ACC112 (cell line): ENCODE measurements at regions not wholly inside any gene's neighbourhood (a gene's known extent, or its start where the extent isn't known, plus 50 kb on each side); places are given as distances from the start of the nearest gene placed in this dataset.

Experiments
- H2AFZ ChIP-seq: fragments of 200-600 bp; sonication (generic); one replicate; pipeline ENCODE4 v1.6.0; 2017; ENCODE audit warnings: antibody characterized with exemption, low read length; ENCODE audit not compliant: unreplicated experiment
- H3K27ac ChIP-seq: fragments of 200-600 bp; sonication (generic); 2 replicates; pipeline ENCODE4 v1.5.1; 2014; ENCODE audit warnings: low read depth, mild to moderate bottlenecking, antibody characterized with exemption, low read length, moderate library complexity
- H3K27me3 ChIP-seq: fragments of 200-600 bp; sonication (generic); 2 replicates; pipeline ENCODE4 v1.6.1; 2014; ENCODE audit warnings: mild to moderate bottlenecking, antibody characterized with exemption, low read length, moderate library complexity, mixed read lengths; ENCODE audit not compliant: insufficient read depth
- H3K36me3 ChIP-seq: fragments of 200-600 bp; sonication (generic); 2 replicates; pipeline ENCODE4 v1.6.1; 2016; ENCODE audit warnings: mild to moderate bottlenecking, antibody characterized with exemption, low read length, moderate library complexity, mixed read lengths; ENCODE audit not compliant: insufficient read depth
- H3K4me1 ChIP-seq: fragments of 200-600 bp; sonication (generic); one replicate; pipeline ENCODE4 v1.6.1; 2016; ENCODE audit warnings: low read length, mixed read lengths; ENCODE audit not compliant: insufficient read depth, unreplicated experiment, control insufficient read depth
- H3K4me3 ChIP-seq: fragments of 200-600 bp; sonication (generic); 2 replicates; pipeline ENCODE4 v1.5.1; 2014; ENCODE audit warnings: mild to moderate bottlenecking, low read depth, low read length
- H3K79me2 ChIP-seq: fragments of 200-600 bp; sonication (generic); one replicate; pipeline ENCODE4 v1.6.0; 2016; ENCODE audit warnings: low read length; ENCODE audit not compliant: control insufficient read depth, unreplicated experiment, insufficient read depth

DNA sequence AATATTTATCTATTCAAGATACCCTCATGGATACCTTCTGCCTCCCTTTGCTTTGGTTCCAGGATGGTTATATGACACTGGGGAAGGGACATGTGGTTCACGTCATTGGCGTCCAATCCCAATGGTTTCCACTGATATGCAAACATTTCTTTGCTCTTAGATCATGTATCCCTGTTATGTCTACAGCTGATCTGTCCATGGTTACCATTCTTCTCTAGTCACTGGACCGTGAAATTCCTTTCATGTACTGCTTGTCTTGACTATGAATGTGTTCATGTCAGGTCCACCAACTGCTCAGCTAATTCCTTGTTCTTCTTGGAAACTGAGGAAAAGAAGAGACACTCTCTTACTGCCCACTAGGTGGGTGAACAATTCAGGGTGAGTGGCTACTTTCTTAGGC, 391.1 kb upstream of the ZNF608 start:
- Histone ChIP-seq H2AFZ (no peak overlapping the region), H3K79me2 (no peaks in the 10 kb centered on the region), H3K4me3 (no peak overlapping the region), H3K27ac (no peak overlapping the region), H3K36me3 (no peaks in the 10 kb centered on the region), H3K27me3 (no peaks in the 10 kb centered on the region), H3K4me1 (peaks cover 21% of the 10 kb centered on the region)

DNA sequence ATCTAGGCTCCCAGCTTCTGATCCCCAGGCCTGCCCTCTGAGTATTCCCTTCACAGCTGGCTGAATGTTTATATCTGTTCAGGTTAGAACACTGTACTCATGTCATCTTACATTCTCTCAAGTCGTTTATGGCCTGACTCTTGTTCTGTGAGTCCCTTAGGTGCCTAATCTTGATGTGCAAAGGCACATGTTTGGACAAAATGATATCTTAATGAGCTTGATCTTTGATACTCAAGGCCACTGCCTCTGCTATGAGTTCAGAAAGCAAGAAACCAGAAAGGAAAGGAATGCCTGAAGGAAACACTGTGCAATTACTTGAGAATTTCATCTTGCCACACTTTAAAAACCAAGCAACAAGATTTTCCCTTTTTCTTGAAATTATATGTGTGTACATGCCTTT, 391.8 kb upstream of the ZNF608 start:
- Histone ChIP-seq H3K27me3 (no peaks in the 10 kb centered on the region), H3K4me3 (no peak overlapping the region), H3K27ac (no peak overlapping the region), H3K79me2 (no peaks in the 10 kb centered on the region), H3K36me3 (no peaks in the 10 kb centered on the region), H2AFZ (no peak overlapping the region), H3K4me1 (peaks cover 21% of the 10 kb centered on the region)

DNA sequence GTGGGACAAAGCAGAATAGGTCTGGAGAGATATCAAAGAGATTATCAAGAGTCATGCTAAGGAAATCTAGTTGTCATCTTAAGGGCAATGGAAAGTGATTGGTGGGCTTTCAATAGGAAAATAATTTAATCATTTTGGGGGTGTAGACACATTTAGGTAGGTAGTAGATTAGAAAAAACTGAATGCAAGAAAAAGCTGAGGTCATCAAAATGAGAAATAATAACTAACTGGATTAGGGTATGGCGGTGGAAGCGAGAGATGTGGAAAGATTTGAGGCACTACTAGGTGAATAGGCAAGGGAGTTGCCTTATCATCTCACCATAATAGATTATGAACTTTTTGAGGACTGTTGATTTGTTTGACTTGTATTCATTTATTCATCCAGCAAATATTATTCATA, 393.2 kb upstream of the ZNF608 start:
- no peak overlapping the region for H3K4me3 ChIP-seq
- H3K27ac ChIP-seq, result no peak overlapping the region
- peaks cover 16% of the 10 kb centered on the region for H3K4me1 ChIP-seq
- no peak overlapping the region for H2AFZ ChIP-seq
- no peaks in the 10 kb centered on the region for H3K36me3 ChIP-seq
- H3K79me2 ChIP-seq, result no peaks in the 10 kb centered on the region
- no peaks in the 10 kb centered on the region for H3K27me3 ChIP-seq

DNA sequence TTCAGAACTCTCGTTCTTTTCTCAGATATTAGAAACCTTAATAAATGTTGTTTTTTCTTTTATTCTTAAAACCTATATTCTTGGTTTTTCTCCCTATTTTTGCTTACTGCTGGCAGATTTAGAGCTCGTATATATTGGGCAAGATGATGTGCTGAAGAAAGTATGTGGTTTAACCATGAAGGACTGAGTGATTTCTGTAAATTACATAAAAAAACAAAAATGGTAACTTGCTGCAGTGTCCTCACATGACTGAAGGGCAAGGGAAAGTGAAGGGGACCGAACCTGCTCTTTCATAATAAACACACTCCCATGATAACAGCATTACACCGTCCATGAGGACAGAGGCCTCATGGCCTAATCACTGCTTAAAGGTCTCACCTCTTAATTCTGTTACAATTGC, 393.8 kb upstream of the ZNF608 start:
- Histone ChIP-seq H2AFZ (no peak overlapping the region), H3K4me1 (peaks cover 11% of the 10 kb centered on the region), H3K36me3 (no peaks in the 10 kb centered on the region), H3K27ac (no peak overlapping the region), H3K4me3 (no peak overlapping the region), H3K79me2 (no peaks in the 10 kb centered on the region), H3K27me3 (no peaks in the 10 kb centered on the region)

DNA sequence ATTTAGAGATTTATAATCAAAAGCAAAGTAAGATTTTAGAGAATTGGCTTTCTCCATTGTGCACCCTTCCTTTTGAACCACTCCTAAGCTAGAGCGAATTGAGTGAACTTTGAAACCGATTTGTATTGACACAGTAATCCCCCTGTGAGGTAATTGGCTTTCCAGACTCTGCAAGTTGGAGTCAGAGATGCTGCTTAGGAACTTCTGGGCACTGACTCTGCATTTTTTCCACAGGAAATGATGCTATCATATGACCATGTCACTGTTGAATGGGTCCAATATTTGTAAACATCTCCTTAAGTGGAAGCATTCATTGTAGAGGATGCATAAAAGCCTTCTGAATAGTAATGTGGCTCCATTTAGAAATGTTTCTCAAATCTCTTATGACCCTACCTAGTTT, 394.4 kb upstream of the ZNF608 start:
- Histone ChIP-seq H3K4me1 (peaks cover 11% of the 10 kb centered on the region), H3K79me2 (no peaks in the 10 kb centered on the region), H2AFZ (no peak overlapping the region), H3K27me3 (no peaks in the 10 kb centered on the region), H3K4me3 (no peak overlapping the region), H3K36me3 (no peaks in the 10 kb centered on the region), H3K27ac (no peak overlapping the region)

DNA sequence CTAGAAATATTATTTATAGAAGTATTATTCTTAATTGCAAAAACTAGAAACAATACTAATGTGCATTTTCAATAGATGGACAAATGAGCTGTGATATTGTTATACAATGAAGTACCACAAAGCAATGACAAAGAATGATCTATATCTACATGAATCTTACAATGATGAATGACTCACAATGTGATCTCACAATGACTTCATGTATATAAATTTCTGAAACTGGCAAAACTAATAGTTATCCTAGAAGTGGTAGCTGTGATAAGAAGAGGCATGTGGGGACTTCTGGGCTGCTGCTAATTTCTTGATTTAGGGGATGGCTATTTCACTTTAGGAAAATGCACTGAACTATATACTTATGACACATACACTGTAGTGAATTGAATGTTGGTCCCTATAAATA, 396.0 kb upstream of the ZNF608 start:
- no peak overlapping the region for H3K27ac ChIP-seq
- H3K27me3 ChIP-seq, result no peaks in the 10 kb centered on the region
- no peak overlapping the region for H2AFZ ChIP-seq
- H3K36me3 ChIP-seq, result no peaks in the 10 kb centered on the region
- no peaks in the 10 kb centered on the region for H3K79me2 ChIP-seq
- H3K4me1 ChIP-seq, result peaks cover 11% of the 10 kb centered on the region
- H3K4me3 ChIP-seq, result no peak overlapping the region

DNA sequence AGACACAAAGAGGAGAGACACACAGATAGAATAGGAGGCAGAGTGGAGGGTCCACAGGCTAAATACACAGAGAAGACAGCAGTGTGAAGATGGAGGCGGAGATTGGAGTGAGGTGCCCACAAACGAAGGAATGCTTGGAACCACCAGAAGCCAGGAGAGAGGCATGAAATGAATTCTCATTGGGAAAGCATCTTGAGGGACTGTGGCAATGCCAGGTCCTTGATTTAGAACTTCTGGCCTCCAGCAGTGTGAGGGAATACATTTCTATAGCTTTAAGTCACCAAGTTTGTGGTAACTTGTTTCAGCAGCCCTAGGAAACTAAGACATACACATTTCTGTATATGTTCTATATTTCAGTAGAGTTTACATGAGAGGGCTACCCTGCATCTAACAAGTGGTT, 396.6 kb upstream of the ZNF608 start:
- no peak overlapping the region for H3K4me3 ChIP-seq
- no peak overlapping the region for H3K27ac ChIP-seq
- no peaks in the 10 kb centered on the region for H3K36me3 ChIP-seq
- peaks cover 11% of the 10 kb centered on the region for H3K4me1 ChIP-seq
- H3K27me3 ChIP-seq, result no peaks in the 10 kb centered on the region
- H2AFZ ChIP-seq, result no peak overlapping the region
- H3K79me2 ChIP-seq, result no peaks in the 10 kb centered on the region

DNA sequence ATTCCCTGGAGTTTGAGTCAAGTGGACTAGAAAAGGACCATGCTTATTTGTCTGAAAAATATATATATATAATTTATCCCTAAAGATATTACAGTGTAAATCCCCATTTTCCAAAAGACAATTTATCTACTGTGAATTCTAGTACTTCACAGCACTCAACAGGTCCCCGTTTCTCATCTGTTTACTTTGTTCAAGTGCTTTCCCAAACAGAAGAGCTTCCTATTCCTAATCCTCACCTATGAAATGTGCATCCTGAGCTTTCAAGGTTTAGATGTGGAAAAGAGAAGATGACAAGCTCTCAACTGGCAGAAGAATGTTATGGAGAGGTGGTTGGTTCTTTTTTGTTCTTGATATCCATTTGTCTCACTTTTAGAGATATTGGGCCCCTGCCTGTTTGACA, 401.6 kb upstream of the ZNF608 start:
- no peak overlapping the region for H3K27ac ChIP-seq

DNA sequence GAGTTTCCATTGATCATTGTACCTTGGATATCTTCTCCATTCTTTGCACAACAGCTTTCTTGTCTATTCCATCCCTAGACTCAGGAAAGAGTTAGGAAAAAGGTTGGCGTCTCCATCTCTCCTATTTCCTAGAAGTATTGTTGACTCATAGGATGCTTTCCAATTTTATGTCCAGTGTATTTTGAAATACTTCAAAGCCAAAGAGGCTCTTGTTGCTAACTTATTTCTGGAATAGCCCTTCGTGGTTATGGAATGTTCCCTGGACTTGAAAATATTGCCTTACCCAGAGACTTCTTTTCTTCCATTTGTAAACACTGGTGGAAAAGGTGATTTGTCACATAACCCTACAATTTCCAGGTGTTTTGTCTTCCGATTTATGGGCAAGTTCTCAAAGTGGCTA, 402.3 kb upstream of the ZNF608 start:
- no peaks in the 10 kb centered on the region for H3K79me2 ChIP-seq
- H3K27me3 ChIP-seq, result peaks cover 7% of the 10 kb centered on the region
- H3K27ac ChIP-seq, result no peak overlapping the region
- H3K4me3 ChIP-seq, result no peak overlapping the region
- H2AFZ ChIP-seq, result no peak overlapping the region
- H3K36me3 ChIP-seq, result no peaks in the 10 kb centered on the region
- H3K4me1 ChIP-seq, result no peaks in the 10 kb centered on the region

More for the DNA sequence above, 401.6 kb upstream of the ZNF608 start:
- H3K79me2 ChIP-seq, result no peaks in the 10 kb centered on the region
- H3K4me1 ChIP-seq, result no peaks in the 10 kb centered on the region
- peaks cover 7% of the 10 kb centered on the region for H3K27me3 ChIP-seq
- H2AFZ ChIP-seq, result no peak overlapping the region
- H3K36me3 ChIP-seq, result no peaks in the 10 kb centered on the region
- H3K4me3 ChIP-seq, result no peak overlapping the region

DNA sequence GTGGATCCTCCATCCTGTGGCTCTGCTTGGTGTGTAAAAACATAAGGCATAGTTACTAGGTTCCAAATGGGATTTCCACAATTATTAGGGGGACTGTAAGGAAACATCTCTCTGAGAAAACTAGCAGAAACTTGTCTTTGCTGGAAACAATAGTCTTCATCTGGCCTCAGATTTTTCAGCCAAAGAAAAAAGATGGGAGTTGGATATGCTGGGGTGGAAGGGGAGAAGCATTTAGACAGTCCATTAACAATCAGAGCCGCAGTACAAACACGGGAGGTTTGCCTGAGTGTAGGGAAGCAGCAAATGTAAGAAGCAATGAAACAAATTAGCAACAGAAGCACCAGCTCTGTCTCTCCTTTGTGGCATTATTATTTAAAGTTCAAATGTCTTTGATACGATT, 402.7 kb upstream of the ZNF608 start:
- peaks cover 7% of the 10 kb centered on the region for H3K27me3 ChIP-seq
- no peak overlapping the region for H2AFZ ChIP-seq
- H3K79me2 ChIP-seq, result no peaks in the 10 kb centered on the region
- H3K27ac ChIP-seq, result no peak overlapping the region
- H3K4me3 ChIP-seq, result no peak overlapping the region
- no peaks in the 10 kb centered on the region for H3K4me1 ChIP-seq
- H3K36me3 ChIP-seq, result no peaks in the 10 kb centered on the region

DNA sequence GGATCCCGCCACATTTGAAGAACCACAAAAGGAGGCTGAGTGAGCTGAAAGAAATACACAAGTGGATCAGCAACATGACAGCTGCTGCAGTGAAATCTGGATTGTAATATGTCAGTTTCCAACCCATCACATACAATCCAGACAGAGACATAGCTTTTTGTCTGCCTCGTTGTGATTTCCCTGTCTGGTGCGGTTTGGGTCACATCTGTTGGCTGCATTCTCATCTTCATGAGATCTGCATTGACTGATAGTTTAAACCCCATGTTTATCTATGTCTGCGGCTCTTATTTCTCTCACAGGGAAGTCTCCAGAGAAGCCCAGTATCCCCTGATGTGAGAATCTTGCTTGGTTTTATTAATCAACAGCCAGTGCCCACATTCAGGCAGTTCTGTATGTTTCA, 403.1 kb upstream of the ZNF608 start:
- no peak overlapping the region for H3K4me3 ChIP-seq
- H3K79me2 ChIP-seq, result no peaks in the 10 kb centered on the region
- no peak overlapping the region for H3K27ac ChIP-seq
- H3K4me1 ChIP-seq, result no peaks in the 10 kb centered on the region
- H3K36me3 ChIP-seq, result no peaks in the 10 kb centered on the region
- H2AFZ ChIP-seq, result no peak overlapping the region
- peaks cover 7% of the 10 kb centered on the region for H3K27me3 ChIP-seq
